ENCODE measurements at regions not wholly inside any gene's neighbourhood (a gene's known extent, or its start where the extent isn't known, plus 50 kb on each side); places are given as distances from the start of the nearest gene placed in this dataset.

- H3K27me3 ChIP-seq (ENCODE audit: insufficient read depth, poor library complexity, severe bottlenecking), result no peaks in the 10 kb centered on the region
- TF ChIP-seq CTCF (IDR thresholded peaks at IDR 0.05; ENCODE audit: poor library complexity, severe bottlenecking), result no peak
- H3K4me1 ChIP-seq (ENCODE audit: insufficient read depth, poor library complexity, severe bottlenecking), result no peaks in the 10 kb centered on the region
- no peak overlapping the region for H3K27ac ChIP-seq (ENCODE audit: poor library complexity, severe bottlenecking)
- no peak for ATAC-seq (ENCODE audit: low read depth)
- no peaks in the 10 kb centered on the region for H3K36me3 ChIP-seq (ENCODE audit: low read depth)
- DNase-seq (ENCODE audit: low spot score), result no peak
- H3K4me3 ChIP-seq (ENCODE audit: severe bottlenecking), result no peak overlapping the region
- no peaks in the 10 kb centered on the region for H3K9me3 ChIP-seq (ENCODE audit: severe bottlenecking)
Observed at GRCh38 chr18:64519201-64519600, 370.3 kb upstream of the LINC00305 start.

GRCh38 chr18:64518191-64518590 is 369.3 kb upstream of the LINC00305 start:
- Histone ChIP-seq H3K36me3 (ENCODE audit: low read depth) (no peaks in the 10 kb centered on the region), H3K27me3 (ENCODE audit: insufficient read depth, poor library complexity, severe bottlenecking) (no peaks in the 10 kb centered on the region), H3K9me3 (ENCODE audit: severe bottlenecking) (no peaks in the 10 kb centered on the region), H3K4me3 (ENCODE audit: severe bottlenecking) (no peak overlapping the region), H3K27ac (ENCODE audit: poor library complexity, severe bottlenecking) (no peak overlapping the region), H3K4me1 (ENCODE audit: insufficient read depth, poor library complexity, severe bottlenecking) (no peaks in the 10 kb centered on the region)
- no peak for TF ChIP-seq CTCF (IDR thresholded peaks at IDR 0.05; ENCODE audit: poor library complexity, severe bottlenecking)
- ATAC-seq (ENCODE audit: low read depth) (no peak), DNase-seq (ENCODE audit: low spot score) (no peak)

- no peaks in the 10 kb centered on the region for H3K27me3 ChIP-seq (ENCODE audit: insufficient read depth, poor library complexity, severe bottlenecking)
- no peaks in the 10 kb centered on the region for H3K4me1 ChIP-seq (ENCODE audit: insufficient read depth, poor library complexity, severe bottlenecking)
- DNase-seq (ENCODE audit: low spot score) (no peak), ATAC-seq (ENCODE audit: low read depth) (no peak)
- no peak overlapping the region for H3K4me3 ChIP-seq (ENCODE audit: severe bottlenecking)
- no peaks in the 10 kb centered on the region for H3K36me3 ChIP-seq (ENCODE audit: low read depth)
- H3K27ac ChIP-seq (ENCODE audit: poor library complexity, severe bottlenecking), result no peak overlapping the region
- H3K9me3 ChIP-seq (ENCODE audit: severe bottlenecking), result no peaks in the 10 kb centered on the region
- TF ChIP-seq CTCF (IDR thresholded peaks at IDR 0.05; ENCODE audit: poor library complexity, severe bottlenecking), result no peak
Observed at GRCh38 chr18:64513401-64513800, 364.5 kb upstream of the LINC00305 start.

GRCh38 chr18:64490207-64490606 is 341.3 kb upstream of the LINC00305 start:
- H3K4me3 ChIP-seq (ENCODE audit: severe bottlenecking), result no peak overlapping the region
- no peak overlapping the region for H3K27ac ChIP-seq (ENCODE audit: poor library complexity, severe bottlenecking)
- ATAC-seq (ENCODE audit: low read depth) (no peak), DNase-seq (ENCODE audit: low spot score) (no peak)
- H3K36me3 ChIP-seq (ENCODE audit: low read depth), result no peaks in the 10 kb centered on the region
- H3K9me3 ChIP-seq (ENCODE audit: severe bottlenecking), result no peaks in the 10 kb centered on the region
- no peaks in the 10 kb centered on the region for H3K27me3 ChIP-seq (ENCODE audit: insufficient read depth, poor library complexity, severe bottlenecking)
- H3K4me1 ChIP-seq (ENCODE audit: insufficient read depth, poor library complexity, severe bottlenecking), result no peaks in the 10 kb centered on the region
- no peak for TF ChIP-seq CTCF (IDR thresholded peaks at IDR 0.05; ENCODE audit: poor library complexity, severe bottlenecking)

DNA sequence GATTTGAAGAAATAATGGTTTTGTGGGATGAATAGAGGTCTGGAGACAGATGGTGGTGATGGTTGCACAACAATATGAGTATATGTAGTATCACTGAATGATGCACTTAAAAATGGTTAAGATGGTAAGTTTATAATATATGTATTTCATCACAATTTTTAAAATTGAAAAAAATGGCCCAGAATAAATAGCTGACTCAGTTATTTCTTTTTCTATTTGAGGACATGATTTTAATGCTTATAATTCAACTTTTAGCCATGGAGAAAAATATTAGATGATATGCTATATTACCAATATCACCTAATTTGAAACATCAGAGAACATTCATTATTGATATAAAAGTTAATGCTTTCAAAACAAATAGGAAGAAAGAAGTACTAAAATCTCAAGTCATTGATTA is 339.8 kb upstream of the LINC00305 start:
- DNase-seq (ENCODE audit: low spot score) (no peak), ATAC-seq (ENCODE audit: low read depth) (no peak)
- Histone ChIP-seq H3K27ac (ENCODE audit: poor library complexity, severe bottlenecking) (no peak overlapping the region), H3K27me3 (ENCODE audit: insufficient read depth, poor library complexity, severe bottlenecking) (no peaks in the 10 kb centered on the region), H3K36me3 (ENCODE audit: low read depth) (no peaks in the 10 kb centered on the region), H3K4me1 (ENCODE audit: insufficient read depth, poor library complexity, severe bottlenecking) (no peaks in the 10 kb centered on the region), H3K4me3 (ENCODE audit: severe bottlenecking) (no peak overlapping the region), H3K9me3 (ENCODE audit: severe bottlenecking) (no peaks in the 10 kb centered on the region)
- TF ChIP-seq CTCF (IDR thresholded peaks at IDR 0.05; ENCODE audit: poor library complexity, severe bottlenecking), result no peak

Measured in RWPE2 (cell line).